HCT116 (cell line): ENCODE measurements at regions not wholly inside any gene's neighbourhood (a gene's known extent, or its start where the extent isn't known, plus 50 kb on each side); places are given as distances from the start of the nearest gene placed in this dataset.

Experiments used
- EZH2 ChIP-seq: fragments of 200-600 bp; sonication (generic); IDR thresholded peaks from 2 replicates; pipeline ENCODE4 v1.6.1; 2017; ENCODE audit warnings: antibody characterized with exemption, mixed run types
- FOSL1 ChIP-seq: IDR thresholded peaks from 2 replicates; pipeline ENCODE4 v1.6.1; 2012; ENCODE audit warnings: low read depth
- JUND ChIP-seq: IDR thresholded peaks from 2 replicates; pipeline ENCODE4 v1.6.1; 2012
- MAX ChIP-seq: IDR thresholded peaks from 2 replicates; pipeline ENCODE4 v1.6.1; 2012
- POLR2A ChIP-seq: IDR thresholded peaks from 2 replicates; pipeline ENCODE4 v1.7.0; 2011; ENCODE audit warnings: borderline replicate concordance; ENCODE audit not compliant: insufficient read depth, insufficient read length; ENCODE audit errors: extremely low read depth
- POLR2AphosphoS5 ChIP-seq: IDR thresholded peaks from 2 replicates; pipeline ENCODE4 v1.6.1; 2011; ENCODE audit warnings: mild to moderate bottlenecking, low read depth, low read length, moderate library complexity
- RAD21 ChIP-seq: IDR thresholded peaks from 2 replicates; pipeline ENCODE4 v1.6.1; 2012; ENCODE audit warnings: low read depth, mild to moderate bottlenecking
- SIN3A ChIP-seq: IDR thresholded peaks from 2 replicates; pipeline ENCODE4 v1.6.1; 2012; ENCODE audit warnings: low read depth
- SP1 ChIP-seq: IDR thresholded peaks from 2 replicates; pipeline ENCODE4 v1.6.1; 2012; ENCODE audit warnings: low read depth
- TCF7L2 ChIP-seq: IDR thresholded peaks from 2 replicates; pipeline ENCODE4 v1.7.0; 2011; ENCODE audit warnings: borderline replicate concordance, inconsistent platforms; ENCODE audit not compliant: insufficient read depth, insufficient read length; ENCODE audit errors: extremely low read depth
- ZFX ChIP-seq: fragments of 450-650 bp; IDR thresholded peaks from 2 replicates; pipeline ENCODE4 v1.6.1; 2017
- ZNF274 ChIP-seq: fragments of 200-500 bp; sonication (Bioruptor generic); IDR thresholded peaks from 2 replicates; pipeline ENCODE4 v1.6.1; 2014; ENCODE audit warnings: mild to moderate bottlenecking, low read depth, low read length, inconsistent platforms
- TF ChIP-seq, protein P1 (sequence below), 3 experiments: fragments of 200-600 bp in 1 of 3; sonication (generic) in 1 of 3; IDR thresholded peaks in 2 of 3; conservative IDR thresholded peaks in 1 of 3; 2 replicates each; pipeline ENCODE4 v1.5.1; 2012 to 2017; ENCODE audit warnings: low read depth in 2 of 3, low read length in 2 of 3, antibody characterized with exemption in 1 of 3, borderline replicate concordance in 1 of 3, control low read depth in 1 of 3, mild to moderate bottlenecking in 1 of 3, mixed read lengths in 1 of 3, mixed run types in 1 of 3, moderate library complexity in 1 of 3; ENCODE audit not compliant: insufficient read depth in 1 of 3
- TF ChIP-seq, protein P2 (sequence below): IDR thresholded peaks from 2 replicates; pipeline ENCODE4 v1.6.1; 2012

DNA sequence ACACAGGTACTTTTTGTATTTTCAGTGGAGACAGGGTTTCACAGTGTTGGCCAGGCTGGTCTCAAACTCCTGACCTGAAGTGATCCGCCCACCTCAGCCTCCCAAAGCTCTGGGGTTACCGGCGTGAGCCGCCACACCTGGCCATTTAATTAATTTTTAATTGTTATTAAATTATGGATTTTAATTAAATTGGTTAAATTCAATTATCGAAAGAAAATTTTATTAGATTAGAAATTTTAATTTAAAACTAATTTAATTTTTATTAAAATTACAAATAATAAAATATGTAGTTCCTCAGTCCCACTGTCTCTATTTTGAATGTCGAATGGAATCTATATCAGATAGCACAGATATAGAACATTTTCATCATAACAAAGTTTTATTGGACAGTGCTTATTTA lies 416.5 kb downstream of the GABRG2 start:
- TF ChIP-seq POLR2A (no peak), FOSL1 (no peak), SIN3A (no peak), MAX (no peak), ZNF274 (no peak), EZH2 (no peak), JUND (no peak), ZFX (no peak), POLR2AphosphoS5 (no peak), SP1 (no peak), TCF7L2 (no peak), RAD21 (no peak)
- TF ChIP-seq, protein P1, sequence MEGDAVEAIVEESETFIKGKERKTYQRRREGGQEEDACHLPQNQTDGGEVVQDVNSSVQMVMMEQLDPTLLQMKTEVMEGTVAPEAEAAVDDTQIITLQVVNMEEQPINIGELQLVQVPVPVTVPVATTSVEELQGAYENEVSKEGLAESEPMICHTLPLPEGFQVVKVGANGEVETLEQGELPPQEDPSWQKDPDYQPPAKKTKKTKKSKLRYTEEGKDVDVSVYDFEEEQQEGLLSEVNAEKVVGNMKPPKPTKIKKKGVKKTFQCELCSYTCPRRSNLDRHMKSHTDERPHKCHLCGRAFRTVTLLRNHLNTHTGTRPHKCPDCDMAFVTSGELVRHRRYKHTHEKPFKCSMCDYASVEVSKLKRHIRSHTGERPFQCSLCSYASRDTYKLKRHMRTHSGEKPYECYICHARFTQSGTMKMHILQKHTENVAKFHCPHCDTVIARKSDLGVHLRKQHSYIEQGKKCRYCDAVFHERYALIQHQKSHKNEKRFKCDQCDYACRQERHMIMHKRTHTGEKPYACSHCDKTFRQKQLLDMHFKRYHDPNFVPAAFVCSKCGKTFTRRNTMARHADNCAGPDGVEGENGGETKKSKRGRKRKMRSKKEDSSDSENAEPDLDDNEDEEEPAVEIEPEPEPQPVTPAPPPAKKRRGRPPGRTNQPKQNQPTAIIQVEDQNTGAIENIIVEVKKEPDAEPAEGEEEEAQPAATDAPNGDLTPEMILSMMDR (IDR thresholded peaks at IDR 0.05 in 2 of 3, conservative IDR thresholded peaks at IDR 0.05 in 1 of 3; ENCODE audit: borderline replicate concordance in 1 of 3, insufficient read depth in 1 of 3, low read depth in 2 of 3, low read length in 2 of 3) = no peak
- TF ChIP-seq, protein P2, sequence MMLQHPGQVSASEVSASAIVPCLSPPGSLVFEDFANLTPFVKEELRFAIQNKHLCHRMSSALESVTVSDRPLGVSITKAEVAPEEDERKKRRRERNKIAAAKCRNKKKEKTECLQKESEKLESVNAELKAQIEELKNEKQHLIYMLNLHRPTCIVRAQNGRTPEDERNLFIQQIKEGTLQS = no peak
